ENCODE measurements at regions not wholly inside any gene's neighbourhood (a gene's known extent, or its start where the extent isn't known, plus 50 kb on each side); places are given as distances from the start of the nearest gene placed in this dataset.
A peak's percentile ranks its signal among the peaks of the same experiment; 100 is the strongest.
"Not testable (repeated sequence)": the region's sequence is repeated elsewhere in the genome, so short reads cannot be mapped to it uniquely, and the experiment has no call there.

DNA sequence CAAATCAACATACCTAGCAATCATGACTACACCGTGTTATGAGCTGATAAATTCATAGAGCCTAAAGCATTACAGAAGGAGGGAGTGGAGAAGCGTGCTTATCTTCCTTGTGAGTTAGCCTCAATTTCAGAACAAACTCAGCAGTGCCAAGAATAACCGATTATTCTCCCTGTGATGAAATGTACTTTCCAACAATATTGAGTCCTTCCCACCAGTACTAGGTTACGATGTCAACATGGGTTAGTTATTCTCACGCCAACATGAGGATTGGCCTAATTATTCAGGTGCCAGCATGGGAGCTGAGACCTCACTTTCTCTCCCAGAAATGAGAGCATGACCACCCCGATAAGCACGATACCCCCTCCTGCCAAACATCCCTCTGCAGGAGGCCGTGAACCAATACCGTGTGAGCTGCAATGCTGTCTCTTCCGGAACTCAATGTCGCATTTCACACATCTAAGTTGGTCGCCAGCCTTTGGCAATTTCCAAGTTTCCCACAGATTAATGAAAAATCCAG lies 193.7 kb downstream of the ENC1 start:
- FAIRE-seq (no peak), DNase-seq (ENCODE audit: insufficient read length) (no peak)
- TF ChIP-seq TAF1 (IDR thresholded peaks at IDR 0.05; ENCODE audit: borderline replicate concordance, low read depth, low read length) (no peak), POLR2A (IDR thresholded peaks at IDR 0.05; ENCODE audit: low read depth, low read length) (no peak), POLR2AphosphoS5 (IDR thresholded peaks at IDR 0.05; ENCODE audit: low read depth, low read length) (no peak)

DNA sequence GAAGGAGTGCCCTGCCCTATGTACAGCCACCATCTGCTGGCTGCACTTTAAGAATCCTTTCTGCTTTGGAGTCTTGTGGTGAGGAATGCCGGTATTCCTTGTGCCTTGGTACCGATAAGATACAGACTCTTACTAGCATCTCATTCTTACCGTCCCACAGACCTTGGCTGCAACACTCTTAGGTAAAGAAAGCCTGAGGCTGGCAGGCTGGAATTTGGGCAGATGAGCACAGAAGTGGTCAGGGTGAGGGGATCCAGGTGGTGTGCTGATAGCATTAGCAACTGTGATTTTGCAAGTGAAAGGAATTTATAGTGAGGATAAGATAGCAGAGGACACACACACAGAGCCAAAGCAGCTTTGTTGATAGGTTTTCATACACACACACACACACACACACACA lies 198.1 kb downstream of the ENC1 start:
- DNase-seq (ENCODE audit: insufficient read length), result no peak
- TF ChIP-seq TAF1 (IDR thresholded peaks at IDR 0.05; ENCODE audit: borderline replicate concordance, low read depth, low read length) (no peak), POLR2AphosphoS5 (IDR thresholded peaks at IDR 0.05; ENCODE audit: low read depth, low read length) (no peak), POLR2A (IDR thresholded peaks at IDR 0.05; ENCODE audit: low read depth, low read length) (no peak)
- no peak for FAIRE-seq

DNA sequence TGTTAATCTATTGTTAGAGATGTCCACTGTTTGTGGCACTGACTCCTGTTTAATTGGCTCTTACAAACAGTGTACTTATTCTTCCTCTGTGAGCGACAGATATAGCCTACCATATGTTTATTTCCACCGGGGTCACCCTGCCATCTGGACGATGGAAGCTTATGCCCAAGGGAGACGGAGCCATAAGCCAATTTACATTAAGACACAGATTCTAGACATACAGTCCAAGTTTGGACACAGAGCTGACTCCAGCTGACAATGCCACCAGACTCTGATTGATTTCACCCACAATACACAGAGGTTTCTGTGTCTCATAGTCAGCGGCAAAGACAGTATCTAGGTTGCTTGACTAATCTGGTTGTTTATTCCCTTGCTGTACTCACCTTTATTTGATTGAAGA lies 198.9 kb downstream of the ENC1 start:
- TF ChIP-seq POLR2AphosphoS5 (IDR thresholded peaks at IDR 0.05; ENCODE audit: low read depth, low read length), result no peak
- no peak for TF ChIP-seq POLR2A (IDR thresholded peaks at IDR 0.05; ENCODE audit: low read depth, low read length)
- no peak for TF ChIP-seq TAF1 (IDR thresholded peaks at IDR 0.05; ENCODE audit: borderline replicate concordance, low read depth, low read length)
- FAIRE-seq, result no peak
- DNase-seq (ENCODE audit: insufficient read length), result no peak

DNA sequence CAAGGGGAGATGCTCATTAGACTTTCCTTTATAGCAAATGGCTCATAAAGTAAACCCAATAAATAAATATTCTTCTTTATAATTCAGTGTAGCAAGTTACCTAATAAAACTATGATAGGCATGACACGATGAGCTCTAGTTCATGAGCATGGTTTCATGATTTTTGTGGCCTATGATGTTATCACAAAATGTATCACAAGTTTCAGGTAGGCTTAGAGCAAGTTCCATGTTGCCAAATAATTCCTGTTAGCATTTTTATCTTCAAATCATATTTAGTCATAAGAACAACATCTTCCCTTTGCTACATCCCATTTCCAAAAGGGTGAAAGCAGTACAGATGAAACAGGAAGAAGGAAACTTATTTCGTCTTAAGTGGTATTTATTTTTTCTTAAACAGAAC lies 200.2 kb downstream of the ENC1 start:
- FAIRE-seq, result no peak
- TF ChIP-seq TAF1 (IDR thresholded peaks at IDR 0.05; ENCODE audit: borderline replicate concordance, low read depth, low read length) (no peak), POLR2A (IDR thresholded peaks at IDR 0.05; ENCODE audit: low read depth, low read length) (no peak), POLR2AphosphoS5 (IDR thresholded peaks at IDR 0.05; ENCODE audit: low read depth, low read length) (no peak)
- no peak for DNase-seq (ENCODE audit: insufficient read length)

DNA sequence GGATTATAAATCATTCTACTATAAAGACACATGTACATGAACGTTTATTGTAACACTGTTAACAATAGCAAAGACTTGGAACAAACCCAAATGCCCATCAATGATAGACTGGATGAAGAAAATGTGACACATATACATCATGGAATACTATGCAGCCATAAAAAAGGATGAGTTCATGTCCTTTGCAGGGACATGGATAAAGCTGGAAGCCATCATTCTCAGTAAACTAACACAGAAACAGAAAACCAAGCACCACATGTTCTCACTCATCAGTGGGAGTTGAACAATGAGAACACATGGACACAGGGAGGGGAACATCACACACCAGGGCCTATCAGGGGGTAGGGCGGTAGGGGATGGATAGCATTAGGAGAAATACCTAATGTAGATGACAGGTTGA lies 202.7 kb downstream of the ENC1 start:
- DNase-seq (ENCODE audit: insufficient read length); FAIRE-seq: not testable (repeated sequence)

DNA sequence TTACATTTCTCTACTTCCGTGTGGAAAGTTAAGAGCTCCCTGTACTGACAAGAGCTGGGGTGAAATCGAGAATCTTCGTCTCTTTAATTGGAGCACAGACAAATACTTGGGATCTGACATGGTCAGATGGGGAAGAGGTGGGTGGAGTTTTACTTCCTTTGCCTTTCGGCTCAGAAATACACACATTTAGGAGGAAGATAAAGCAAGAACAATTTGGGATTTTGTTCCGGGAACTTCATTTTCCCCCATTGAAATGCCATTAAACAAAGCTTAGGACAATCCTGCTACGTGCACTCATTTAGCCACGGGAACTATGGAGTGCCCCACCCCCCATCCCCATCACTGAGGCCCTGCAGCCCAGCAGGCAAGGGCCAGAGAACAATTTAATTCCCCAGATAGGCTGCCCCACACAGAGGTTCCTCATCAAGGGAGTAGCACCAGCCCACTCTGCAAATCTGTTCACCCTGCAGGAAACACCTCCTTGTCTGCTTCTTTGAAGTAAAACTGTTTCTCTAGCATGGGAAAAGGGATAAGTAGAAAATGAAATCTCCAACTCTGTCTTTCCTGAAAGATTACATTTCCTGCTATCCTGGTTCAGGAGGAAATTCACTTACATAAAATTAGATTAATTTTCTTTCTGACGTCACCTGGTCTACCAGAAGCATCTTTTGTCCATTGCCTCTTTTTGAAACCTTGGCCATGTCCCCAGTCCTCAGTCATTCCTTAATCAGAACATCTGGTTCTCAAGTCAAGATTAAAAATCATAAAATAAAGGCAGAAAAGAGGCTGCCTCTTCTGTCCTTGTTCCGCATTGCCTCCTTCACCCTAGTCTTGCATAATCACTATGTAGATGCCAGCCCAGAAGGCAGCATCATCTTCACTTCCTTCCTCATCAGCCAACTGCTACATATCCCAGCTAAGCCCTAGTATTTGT lies 206.4 kb downstream of the ENC1 start:
- no peak for TF ChIP-seq TAF1 (IDR thresholded peaks at IDR 0.05; ENCODE audit: borderline replicate concordance, low read depth, low read length)
- TF ChIP-seq POLR2A (IDR thresholded peaks at IDR 0.05; ENCODE audit: low read depth, low read length), result no peak
- TF ChIP-seq POLR2AphosphoS5 (IDR thresholded peaks at IDR 0.05; ENCODE audit: low read depth, low read length), result no peak
- DNase-seq (ENCODE audit: insufficient read length) (no peak), FAIRE-seq (peak; percentile 27)

DNA sequence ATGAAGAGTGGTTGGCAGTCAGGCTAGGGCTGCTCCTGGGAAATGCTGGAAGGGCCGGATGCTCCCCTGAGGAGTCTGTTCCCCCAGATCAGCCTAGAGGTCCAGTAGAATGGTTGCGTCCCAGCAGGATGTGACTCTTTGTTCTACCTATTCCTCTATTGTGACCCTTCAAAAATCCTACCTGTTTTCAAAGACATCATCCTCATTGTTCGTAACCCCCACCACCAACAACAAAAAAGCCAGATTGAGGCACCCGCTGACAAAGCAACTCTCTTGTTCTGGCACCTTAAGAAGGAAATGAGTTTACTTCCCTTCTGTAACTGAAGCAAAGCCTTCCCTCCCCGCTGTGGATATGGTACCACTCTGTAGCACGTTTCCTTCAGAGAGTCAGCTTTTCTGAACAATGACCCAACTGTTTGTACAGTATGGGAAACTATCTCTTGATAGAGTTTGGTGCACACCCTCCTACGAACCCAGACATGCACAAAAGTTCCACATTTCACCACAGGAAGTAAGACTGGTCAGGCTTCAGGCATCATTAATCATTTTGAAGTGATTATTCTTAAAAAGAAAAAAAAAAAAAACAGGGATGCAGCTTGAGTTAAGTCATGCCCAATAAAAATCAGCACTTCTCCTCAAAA lies 207.2 kb downstream of the ENC1 start:
- FAIRE-seq (peak; percentile 46), DNase-seq (ENCODE audit: insufficient read length) (no peak)
- TF ChIP-seq POLR2AphosphoS5 (IDR thresholded peaks at IDR 0.05; ENCODE audit: low read depth, low read length), result no peak
- TF ChIP-seq POLR2A (IDR thresholded peaks at IDR 0.05; ENCODE audit: low read depth, low read length), result no peak
- TF ChIP-seq TAF1 (IDR thresholded peaks at IDR 0.05; ENCODE audit: borderline replicate concordance, low read depth, low read length), result no peak

DNA sequence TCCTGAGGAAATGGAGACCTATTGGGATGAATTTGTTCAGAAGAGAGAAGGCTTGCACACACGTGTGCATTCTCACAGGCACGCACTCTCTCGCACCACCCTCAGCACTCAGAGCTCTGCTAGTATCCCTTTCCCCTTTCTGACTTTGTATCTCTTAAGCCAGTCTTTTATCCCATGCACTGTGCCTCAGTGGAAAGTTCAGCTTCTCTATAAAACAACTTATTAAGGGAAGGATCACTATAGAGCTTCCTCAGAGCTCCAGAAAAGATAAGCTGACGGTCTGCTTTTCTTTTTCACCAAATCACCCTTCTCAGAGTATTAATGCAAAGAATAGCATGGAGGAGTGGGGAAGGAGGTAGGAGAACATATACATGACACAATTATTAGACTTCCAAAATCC lies 207.8 kb downstream of the ENC1 start:
- no peak for TF ChIP-seq TAF1 (IDR thresholded peaks at IDR 0.05; ENCODE audit: borderline replicate concordance, low read depth, low read length)
- TF ChIP-seq POLR2AphosphoS5 (IDR thresholded peaks at IDR 0.05; ENCODE audit: low read depth, low read length), result no peak
- TF ChIP-seq POLR2A (IDR thresholded peaks at IDR 0.05; ENCODE audit: low read depth, low read length), result no peak
- DNase-seq (ENCODE audit: insufficient read length), result no peak
- peak; percentile 60 for FAIRE-seq

DNA sequence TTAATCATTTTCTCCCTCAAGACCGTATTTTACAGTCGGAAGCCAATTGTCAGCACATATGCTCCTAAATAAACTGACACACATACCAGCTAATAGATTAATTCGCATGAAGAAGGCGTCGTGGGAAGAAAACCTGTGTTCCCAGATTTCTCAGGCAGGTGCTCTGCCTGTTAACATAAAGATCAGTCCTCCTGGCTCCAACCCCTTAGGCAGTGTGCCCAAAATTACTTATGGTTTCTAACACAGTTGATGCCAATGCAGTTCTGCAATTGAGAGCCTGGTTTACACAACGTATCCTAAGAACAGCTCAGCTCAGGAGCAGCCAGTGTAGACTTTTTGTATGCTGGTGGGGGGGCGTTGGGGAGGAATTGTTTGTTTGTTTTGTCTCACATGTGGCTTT lies 208.3 kb downstream of the ENC1 start:
- DNase-seq (ENCODE audit: insufficient read length), result no peak
- no peak for FAIRE-seq
- TF ChIP-seq POLR2AphosphoS5 (IDR thresholded peaks at IDR 0.05; ENCODE audit: low read depth, low read length), result no peak
- TF ChIP-seq TAF1 (IDR thresholded peaks at IDR 0.05; ENCODE audit: borderline replicate concordance, low read depth, low read length), result no peak
- TF ChIP-seq POLR2A (IDR thresholded peaks at IDR 0.05; ENCODE audit: low read depth, low read length), result no peak

DNA sequence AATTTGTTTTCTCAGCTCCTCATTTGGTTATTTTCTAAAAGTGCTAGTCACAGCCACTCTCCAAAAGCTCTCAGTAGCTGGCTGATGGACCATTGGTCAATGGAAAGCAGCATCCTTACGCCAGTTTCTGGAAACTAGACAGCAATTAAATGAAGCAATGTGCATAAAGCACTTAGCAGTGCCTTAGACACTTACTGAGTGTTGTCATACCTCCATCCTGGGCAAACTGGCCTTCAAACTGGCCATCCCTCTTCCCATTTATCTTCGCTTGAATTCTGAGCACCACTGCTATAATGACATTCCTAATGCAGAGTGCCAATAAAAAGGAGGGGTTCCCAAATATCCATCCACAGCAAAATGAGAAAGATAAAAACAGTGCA lies 209.2 kb downstream of the ENC1 start:
- TF ChIP-seq POLR2A (IDR thresholded peaks at IDR 0.05; ENCODE audit: low read depth, low read length) (no peak), TAF1 (IDR thresholded peaks at IDR 0.05; ENCODE audit: borderline replicate concordance, low read depth, low read length) (no peak), POLR2AphosphoS5 (IDR thresholded peaks at IDR 0.05; ENCODE audit: low read depth, low read length) (no peak)
- FAIRE-seq, result no peak
- DNase-seq (ENCODE audit: insufficient read length), result no peak

DNA sequence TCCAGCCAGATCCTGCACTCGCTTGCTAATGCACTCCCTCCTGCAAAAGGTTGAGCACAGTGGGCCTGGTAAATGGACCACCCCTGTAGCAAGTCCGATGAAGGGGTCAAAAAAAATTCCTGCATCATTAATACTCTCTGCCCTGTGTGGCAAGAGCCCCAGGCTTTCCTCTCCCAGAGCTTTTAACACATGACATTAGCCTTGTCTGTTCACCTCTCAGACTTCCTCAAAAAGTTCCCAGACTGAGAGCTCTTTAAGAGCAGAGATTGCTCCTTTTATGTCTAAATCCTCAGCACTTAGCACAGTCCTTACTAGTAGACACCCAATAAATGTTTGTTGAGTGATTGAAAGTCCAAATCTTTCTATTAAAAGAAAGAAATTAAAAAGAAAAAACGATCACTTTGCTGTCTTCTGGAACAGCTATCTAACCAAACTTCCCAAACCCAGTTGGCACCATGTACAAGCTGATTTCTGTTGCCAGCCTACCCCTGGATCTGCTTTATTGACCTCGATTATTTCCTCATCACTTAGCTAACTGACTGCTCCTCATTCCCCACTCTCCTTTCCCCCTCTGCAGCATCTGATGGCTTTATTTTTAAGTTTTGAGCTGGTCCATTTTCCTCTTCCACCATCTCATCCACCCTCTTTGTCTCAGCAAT lies 209.8 kb downstream of the ENC1 start:
- FAIRE-seq (no peak), DNase-seq (ENCODE audit: insufficient read length) (no peak)
- no peak for TF ChIP-seq TAF1 (IDR thresholded peaks at IDR 0.05; ENCODE audit: borderline replicate concordance, low read depth, low read length)
- no peak for TF ChIP-seq POLR2AphosphoS5 (IDR thresholded peaks at IDR 0.05; ENCODE audit: low read depth, low read length)
- no peak for TF ChIP-seq POLR2A (IDR thresholded peaks at IDR 0.05; ENCODE audit: low read depth, low read length)
